ENCODE measurements at regions not wholly inside any gene's neighbourhood (a gene's known extent, or its start where the extent isn't known, plus 50 kb on each side); places are given as distances from the start of the nearest gene placed in this dataset.

DNA sequence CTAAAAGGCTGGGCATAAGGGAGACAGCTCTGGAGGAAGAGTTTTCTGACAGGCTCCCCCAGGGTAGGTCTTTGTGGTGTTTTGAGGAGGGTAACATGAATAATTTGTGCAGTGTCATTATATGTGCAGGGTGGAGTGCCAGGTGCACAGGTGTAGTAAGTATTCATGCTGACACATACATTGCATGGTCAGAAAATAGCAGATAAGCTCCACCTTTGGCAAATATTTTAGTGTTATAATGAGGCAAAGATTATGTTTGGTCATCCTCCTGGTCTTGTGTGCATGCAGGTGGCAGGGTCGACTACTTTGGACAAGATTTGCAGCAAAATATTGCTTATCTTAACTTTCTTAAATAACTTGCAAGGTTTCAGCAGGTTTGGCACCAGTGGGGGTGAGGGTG is 910.4 kb upstream of the PCDH10 start:
- Histone ChIP-seq H3K36me3 (ENCODE audit: insufficient read depth) (no peaks in the 10 kb centered on the region), H3K4me3 (ENCODE audit: low read depth, low read length) (no peak overlapping the region), H3K4me1 (ENCODE audit: insufficient read depth) (no peaks in the 10 kb centered on the region), H3K27ac (ENCODE audit: low read depth) (no peak overlapping the region)
- 81% methylated on average over 1 of the region's 1 CpG for WGBS
- no peak for DNase-seq (ENCODE audit: extremely low spot score)

- Histone ChIP-seq H3K36me3 (ENCODE audit: insufficient read depth) (no peaks in the 10 kb centered on the region), H3K4me1 (ENCODE audit: insufficient read depth) (no peaks in the 10 kb centered on the region), H3K27ac (ENCODE audit: low read depth) (no peak overlapping the region), H3K4me3 (ENCODE audit: low read depth, low read length) (no peak overlapping the region)
- WGBS: 82% methylated on average over 4 of the region's 4 CpGs
- DNase-seq (ENCODE audit: extremely low spot score): no peak
These were observed 909.0 kb upstream of the PCDH10 start for GRCh38 chr4:132240081-132240480.

- Histone ChIP-seq H3K36me3 (ENCODE audit: insufficient read depth) (no peaks in the 10 kb centered on the region), H3K27ac (ENCODE audit: low read depth) (no peak overlapping the region), H3K4me1 (ENCODE audit: insufficient read depth) (no peaks in the 10 kb centered on the region), H3K4me3 (ENCODE audit: low read depth, low read length) (no peak overlapping the region)
- no peak for DNase-seq (ENCODE audit: extremely low spot score)
- 46% methylated on average over 3 of the region's 3 CpGs for WGBS
These were observed 903.8 kb upstream of the PCDH10 start for GRCh38 chr4:132245319-132245718.

DNA sequence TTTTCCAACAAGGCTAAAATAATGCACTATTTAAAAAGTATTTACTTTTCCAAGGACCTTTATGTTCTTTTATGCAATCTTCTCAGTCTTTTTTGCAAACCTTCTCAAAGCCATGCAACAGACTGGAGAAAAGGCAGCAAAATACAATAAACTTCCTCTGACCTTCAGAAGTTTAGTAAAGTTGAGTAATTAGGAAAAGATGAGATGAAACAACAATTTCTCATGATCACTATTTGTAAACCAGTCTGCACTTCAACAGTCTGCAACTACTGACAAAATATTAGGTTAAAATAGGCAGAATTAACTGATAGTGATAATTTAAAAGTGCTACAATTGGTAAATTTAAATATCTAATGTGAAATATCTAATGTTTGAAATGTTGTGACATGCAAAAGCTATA is 884.9 kb upstream of the PCDH10 start:
- no peak overlapping the region for H3K27ac ChIP-seq (ENCODE audit: low read depth)
- H3K4me3 ChIP-seq (ENCODE audit: low read depth, low read length): no peak overlapping the region
- H3K36me3 ChIP-seq (ENCODE audit: insufficient read depth): no peaks in the 10 kb centered on the region
- H3K4me1 ChIP-seq (ENCODE audit: insufficient read depth): no peaks in the 10 kb centered on the region
- DNase-seq (ENCODE audit: extremely low spot score): no peak

- 72% methylated on average over 3 of the region's 3 CpGs for WGBS
- H3K27ac ChIP-seq (ENCODE audit: low read depth): no peak overlapping the region
- no peaks in the 10 kb centered on the region for H3K36me3 ChIP-seq (ENCODE audit: insufficient read depth)
- DNase-seq (ENCODE audit: extremely low spot score): no peak
- H3K4me1 ChIP-seq (ENCODE audit: insufficient read depth): no peaks in the 10 kb centered on the region
- H3K4me3 ChIP-seq (ENCODE audit: low read depth, low read length): no peak overlapping the region
These were observed 882.7 kb upstream of the PCDH10 start for GRCh38 chr4:132266374-132266773.

DNA sequence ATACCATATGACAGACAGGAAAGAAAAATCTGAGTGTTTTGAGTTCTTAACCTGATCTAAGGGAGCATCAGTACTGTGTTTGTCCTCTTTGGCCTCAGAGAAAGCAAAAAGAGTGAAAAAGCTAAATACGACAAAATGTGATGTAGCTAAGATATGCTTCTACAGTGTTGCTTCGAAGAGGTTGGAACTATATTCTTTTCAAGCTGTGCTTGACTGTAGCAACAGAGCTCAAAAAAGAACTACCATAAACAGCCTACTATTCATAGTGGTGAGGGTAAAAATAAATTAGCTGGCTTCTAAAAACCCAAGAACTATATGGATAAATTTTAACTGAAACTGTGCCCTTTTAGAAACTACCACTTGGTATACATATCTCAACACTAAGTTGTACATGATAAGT is 881.8 kb upstream of the PCDH10 start:
- Histone ChIP-seq H3K4me1 (ENCODE audit: insufficient read depth) (no peaks in the 10 kb centered on the region), H3K36me3 (ENCODE audit: insufficient read depth) (no peaks in the 10 kb centered on the region), H3K4me3 (ENCODE audit: low read depth, low read length) (no peak overlapping the region), H3K27ac (ENCODE audit: low read depth) (no peak overlapping the region)
- no peak for DNase-seq (ENCODE audit: extremely low spot score)
- 89% methylated on average over 2 of the region's 2 CpGs for WGBS

DNA sequence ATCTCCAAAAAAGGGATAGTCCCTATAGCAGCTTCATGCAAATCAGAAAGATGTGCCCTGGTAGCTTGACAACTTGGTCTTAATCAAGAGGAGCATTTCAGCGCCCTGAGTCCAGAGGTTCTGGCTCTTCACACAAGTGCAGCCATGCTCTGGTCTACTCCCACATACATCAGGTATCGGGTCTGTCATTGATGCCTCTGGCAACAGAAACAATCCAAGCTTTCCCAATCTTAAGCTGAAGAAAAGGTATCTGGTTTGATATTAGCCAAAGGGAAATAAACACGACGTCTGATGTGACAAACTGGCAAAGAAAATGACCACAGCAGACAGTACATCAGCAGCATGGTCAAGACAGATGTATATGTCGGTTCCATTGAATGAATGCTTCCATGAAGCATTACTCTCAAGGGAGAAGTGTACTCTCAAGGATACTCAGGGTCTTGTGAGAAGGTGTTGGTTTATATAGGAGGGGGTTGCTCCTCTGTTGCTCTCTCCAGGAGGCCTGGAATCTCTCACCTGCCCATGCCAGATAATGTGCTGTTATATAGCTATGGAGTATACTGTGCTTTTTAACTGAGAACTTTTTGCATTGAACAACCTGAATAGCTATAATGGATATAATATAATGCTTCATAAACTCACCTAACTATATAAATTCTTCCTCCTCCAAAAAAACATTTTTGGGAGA is 879.6 kb upstream of the PCDH10 start:
- Histone ChIP-seq H3K4me1 (ENCODE audit: insufficient read depth) (no peaks in the 10 kb centered on the region), H3K4me3 (ENCODE audit: low read depth, low read length) (no peak overlapping the region), H3K27ac (ENCODE audit: low read depth) (no peak overlapping the region), H3K36me3 (ENCODE audit: insufficient read depth) (no peaks in the 10 kb centered on the region)
- DNase-seq (ENCODE audit: extremely low spot score): no peak
- WGBS: 91% methylated on average over 5 of the region's 5 CpGs

DNA sequence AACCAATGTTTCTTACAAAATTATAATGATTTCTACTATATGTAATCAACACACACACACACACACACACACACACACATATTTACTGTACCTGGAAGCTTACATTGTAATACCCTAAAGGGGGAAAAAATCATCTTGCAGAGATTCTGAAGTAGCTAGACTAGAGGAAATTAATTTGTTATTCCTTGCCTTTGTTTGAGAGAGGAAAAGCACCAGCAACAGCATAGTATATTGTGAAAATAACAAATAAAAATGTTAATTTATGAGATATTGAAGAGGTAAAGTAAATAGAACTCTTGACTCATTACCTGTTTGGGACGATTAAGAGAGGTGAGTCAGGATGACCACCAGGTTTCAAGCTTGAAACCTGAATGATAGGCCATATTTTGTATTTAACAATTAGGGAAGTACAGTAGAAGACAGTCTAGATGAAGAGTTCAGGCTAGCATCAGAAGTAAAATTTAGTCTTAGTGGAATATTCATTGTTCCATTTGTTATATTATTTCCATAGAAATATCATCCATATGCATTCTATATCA is 873.4 kb upstream of the PCDH10 start:
- H3K4me1 ChIP-seq (ENCODE audit: insufficient read depth): no peaks in the 10 kb centered on the region
- no peak overlapping the region for H3K4me3 ChIP-seq (ENCODE audit: low read depth, low read length)
- no peaks in the 10 kb centered on the region for H3K36me3 ChIP-seq (ENCODE audit: insufficient read depth)
- DNase-seq (ENCODE audit: extremely low spot score): no peak
- H3K27ac ChIP-seq (ENCODE audit: low read depth): no peak overlapping the region
- WGBS: 26% methylated on average over 1 of the region's 1 CpG

DNA sequence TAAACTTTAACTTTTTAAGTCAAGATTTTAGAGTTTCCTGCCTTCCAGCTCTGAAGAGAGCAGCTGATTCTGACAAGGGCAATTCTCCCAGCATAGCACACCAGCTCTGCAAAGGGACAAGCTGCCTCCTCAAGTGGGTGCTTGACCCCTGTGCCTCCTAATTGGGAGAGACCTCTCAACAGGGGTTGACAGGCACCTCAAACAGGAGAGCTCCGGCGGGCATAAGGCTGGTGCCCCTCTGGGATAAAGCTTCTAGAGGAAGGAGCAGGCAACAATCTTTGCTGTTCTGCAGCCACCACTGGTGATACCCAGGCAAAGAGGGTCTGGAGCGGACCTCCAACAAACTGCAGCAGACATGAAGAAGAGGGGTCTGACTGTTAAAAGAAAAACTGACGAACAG is 872.9 kb upstream of the PCDH10 start:
- no peak for DNase-seq (ENCODE audit: extremely low spot score)
- Histone ChIP-seq H3K27ac (ENCODE audit: low read depth) (no peak overlapping the region), H3K4me1 (ENCODE audit: insufficient read depth) (no peaks in the 10 kb centered on the region), H3K36me3 (ENCODE audit: insufficient read depth) (no peaks in the 10 kb centered on the region), H3K4me3 (ENCODE audit: low read depth, low read length) (no peak overlapping the region)
- 91% methylated on average over 4 of the region's 4 CpGs for WGBS

DNA sequence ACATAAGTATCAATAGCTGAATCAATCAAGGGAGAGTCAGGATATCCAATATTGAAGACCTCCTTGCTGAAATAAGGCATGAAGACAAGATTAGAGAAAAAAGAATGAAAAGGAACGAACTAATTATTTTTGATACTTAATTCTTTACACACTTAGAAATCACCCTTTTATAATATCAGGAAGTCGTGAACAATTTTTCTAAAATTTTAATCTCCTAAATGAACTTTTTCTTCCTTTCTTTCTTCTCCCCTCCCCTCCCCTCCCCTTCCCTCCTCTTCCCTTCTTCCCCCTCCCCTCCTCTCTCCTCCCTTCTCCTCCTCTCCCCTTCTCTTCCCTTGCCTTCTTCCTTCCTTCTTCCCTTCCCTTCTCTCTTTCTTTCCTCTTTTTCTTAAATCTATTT is 872.1 kb upstream of the PCDH10 start:
- no peaks in the 10 kb centered on the region for H3K36me3 ChIP-seq (ENCODE audit: insufficient read depth)
- DNase-seq (ENCODE audit: extremely low spot score): no peak
- 90% methylated on average over 2 of the region's 2 CpGs for WGBS
- no peak overlapping the region for H3K4me3 ChIP-seq (ENCODE audit: low read depth, low read length)
- H3K4me1 ChIP-seq (ENCODE audit: insufficient read depth): no peaks in the 10 kb centered on the region
- H3K27ac ChIP-seq (ENCODE audit: low read depth): no peak overlapping the region

DNA sequence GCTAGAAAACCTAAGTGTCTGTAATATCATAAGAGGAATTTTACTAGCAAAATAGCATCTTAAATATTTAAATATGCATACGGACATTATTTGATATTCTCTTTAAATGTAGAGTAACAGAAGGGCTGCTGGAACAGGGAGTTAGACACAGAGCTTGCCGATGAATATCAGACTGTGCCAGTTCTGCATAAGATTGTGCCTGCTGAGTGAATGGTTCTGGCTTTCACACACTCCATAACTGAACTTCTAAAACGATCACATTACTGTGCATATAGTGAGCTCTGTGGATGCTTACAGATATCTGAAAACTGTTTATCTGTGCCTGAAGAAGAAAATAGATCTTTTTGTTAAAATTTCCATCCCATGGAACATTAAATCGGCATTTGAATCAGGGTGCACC is 867.4 kb upstream of the PCDH10 start:
- no peak for DNase-seq (ENCODE audit: extremely low spot score)
- Histone ChIP-seq H3K4me3 (ENCODE audit: low read depth, low read length) (no peak overlapping the region), H3K27ac (ENCODE audit: low read depth) (no peak overlapping the region), H3K36me3 (ENCODE audit: insufficient read depth) (no peaks in the 10 kb centered on the region), H3K4me1 (ENCODE audit: insufficient read depth) (no peaks in the 10 kb centered on the region)
- WGBS: 78% methylated on average over 4 of the region's 4 CpGs

- no peak for DNase-seq (ENCODE audit: extremely low spot score)
- H3K27ac ChIP-seq (ENCODE audit: low read depth): no peak overlapping the region
- no peaks in the 10 kb centered on the region for H3K36me3 ChIP-seq (ENCODE audit: insufficient read depth)
- no peak overlapping the region for H3K4me3 ChIP-seq (ENCODE audit: low read depth, low read length)
- WGBS: 94% methylated on average over 1 of the region's 1 CpG
- no peaks in the 10 kb centered on the region for H3K4me1 ChIP-seq (ENCODE audit: insufficient read depth)
These were observed 864.1 kb upstream of the PCDH10 start for GRCh38 chr4:132284910-132285426.

DNA sequence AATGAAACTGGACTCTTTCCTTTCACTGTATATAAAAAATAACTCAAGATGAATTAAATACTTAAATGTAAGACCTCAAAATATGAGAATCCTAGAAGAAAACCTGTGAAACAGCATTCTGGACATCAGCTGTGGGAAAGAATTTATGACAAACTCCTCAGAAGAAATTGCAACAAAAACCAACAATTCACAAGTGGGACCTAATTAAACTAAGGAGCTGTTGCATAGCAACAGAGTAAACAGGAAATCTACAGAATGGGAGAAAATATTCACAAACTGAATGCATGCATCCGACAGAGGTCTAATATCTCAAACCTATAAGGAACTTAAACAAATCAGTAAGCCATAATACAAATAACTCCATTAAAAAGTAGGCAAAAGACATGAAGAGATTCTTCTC is 851.7 kb upstream of the PCDH10 start:
- no peak for DNase-seq (ENCODE audit: extremely low spot score)

DNA sequence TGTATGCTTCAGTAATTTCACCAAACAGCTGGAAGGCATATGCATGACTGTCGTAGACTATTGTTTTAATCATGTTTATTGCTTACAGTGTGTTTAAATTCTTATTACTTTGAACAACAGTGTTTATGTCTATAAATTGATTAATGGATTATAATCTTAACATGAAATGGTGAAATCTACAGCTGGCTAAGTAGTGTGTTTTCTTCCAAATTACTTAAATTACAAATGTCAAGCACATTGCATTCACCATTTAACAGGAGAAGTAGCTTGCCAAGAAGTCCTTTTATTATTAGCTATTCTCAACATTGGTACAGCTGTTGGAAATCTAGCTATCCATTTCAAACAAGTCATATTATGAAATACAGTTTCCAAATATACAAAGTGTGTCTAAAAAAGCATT is 849.3 kb upstream of the PCDH10 start:
- no peak for DNase-seq (ENCODE audit: extremely low spot score)
- Histone ChIP-seq H3K36me3 (ENCODE audit: insufficient read depth) (no peaks in the 10 kb centered on the region), H3K4me3 (ENCODE audit: low read depth, low read length) (no peak overlapping the region), H3K27ac (ENCODE audit: low read depth) (no peak overlapping the region), H3K4me1 (ENCODE audit: insufficient read depth) (no peaks in the 10 kb centered on the region)
- 45% methylated on average over 1 of the region's 1 CpG for WGBS

More for the DNA sequence above, 851.7 kb upstream of the PCDH10 start:
- no peaks in the 10 kb centered on the region for H3K4me1 ChIP-seq (ENCODE audit: insufficient read depth)
- H3K27ac ChIP-seq (ENCODE audit: low read depth): no peak overlapping the region
- H3K4me3 ChIP-seq (ENCODE audit: low read depth, low read length): no peak overlapping the region
- no peaks in the 10 kb centered on the region for H3K36me3 ChIP-seq (ENCODE audit: insufficient read depth)
- WGBS: 17% methylated on average over 1 of the region's 1 CpG

All from urinary bladder (tissue), 3 donors.